ENCODE measurements at regions not wholly inside any gene's neighbourhood (a gene's known extent, or its start where the extent isn't known, plus 50 kb on each side); places are given as distances from the start of the nearest gene placed in this dataset.

- H3K4me3 ChIP-seq (ENCODE audit: low read depth, low read length) = no peak overlapping the region
- no peaks in the 10 kb centered on the region for H3K27me3 ChIP-seq (ENCODE audit: control insufficient read depth, insufficient read depth, low read length)
- H3K36me3 ChIP-seq (ENCODE audit: control insufficient read depth, insufficient read depth, low read length) = no peaks in the 10 kb centered on the region
- no peak for TF ChIP-seq CTCF (IDR thresholded peaks at IDR 0.05; ENCODE audit: insufficient read depth, low read length, poor library complexity, severe bottlenecking)
- peak; percentile 58 for DNase-seq (ENCODE audit: low read depth)
Observed at GRCh38 chr1:233520261-233521191, 93.4 kb upstream of the KCNK1 start.

GRCh38 chr1:233523047-233523446 lies 90.9 kb upstream of the KCNK1 start:
- Histone ChIP-seq H3K36me3 (ENCODE audit: control insufficient read depth, insufficient read depth, low read length) (no peaks in the 10 kb centered on the region), H3K4me3 (ENCODE audit: low read depth, low read length) (no peak overlapping the region), H3K27me3 (ENCODE audit: control insufficient read depth, insufficient read depth, low read length) (no peaks in the 10 kb centered on the region)
- DNase-seq (ENCODE audit: low read depth) = no peak
- TF ChIP-seq CTCF (IDR thresholded peaks at IDR 0.05; ENCODE audit: insufficient read depth, low read length, poor library complexity, severe bottlenecking) = no peak

GRCh38 chr1:233527818-233528217 lies 86.1 kb upstream of the KCNK1 start:
- no peak for TF ChIP-seq CTCF (IDR thresholded peaks at IDR 0.05; ENCODE audit: insufficient read depth, low read length, poor library complexity, severe bottlenecking)
- no peaks in the 10 kb centered on the region for H3K36me3 ChIP-seq (ENCODE audit: control insufficient read depth, insufficient read depth, low read length)
- H3K4me3 ChIP-seq (ENCODE audit: low read depth, low read length) = no peak overlapping the region
- no peaks in the 10 kb centered on the region for H3K27me3 ChIP-seq (ENCODE audit: control insufficient read depth, insufficient read depth, low read length)
- DNase-seq (ENCODE audit: low read depth) = no peak

- no peak for TF ChIP-seq CTCF (IDR thresholded peaks at IDR 0.05; ENCODE audit: insufficient read depth, low read length, poor library complexity, severe bottlenecking)
- DNase-seq (ENCODE audit: low read depth) = no peak
- Histone ChIP-seq H3K27me3 (ENCODE audit: control insufficient read depth, insufficient read depth, low read length) (no peaks in the 10 kb centered on the region), H3K36me3 (ENCODE audit: control insufficient read depth, insufficient read depth, low read length) (no peaks in the 10 kb centered on the region), H3K4me3 (ENCODE audit: low read depth, low read length) (no peak overlapping the region)
Observed at GRCh38 chr1:233530665-233531386, 83.1 kb upstream of the KCNK1 start.

GRCh38 chr1:233540816-233541215 lies 73.1 kb upstream of the KCNK1 start:
- Histone ChIP-seq H3K36me3 (ENCODE audit: control insufficient read depth, insufficient read depth, low read length) (no peaks in the 10 kb centered on the region), H3K4me3 (ENCODE audit: low read depth, low read length) (no peak overlapping the region), H3K27me3 (ENCODE audit: control insufficient read depth, insufficient read depth, low read length) (no peaks in the 10 kb centered on the region)
- no peak for TF ChIP-seq CTCF (IDR thresholded peaks at IDR 0.05; ENCODE audit: insufficient read depth, low read length, poor library complexity, severe bottlenecking)
- no peak for DNase-seq (ENCODE audit: low read depth)
